ENCODE measurements at regions not wholly inside any gene's neighbourhood (a gene's known extent, or its start where the extent isn't known, plus 50 kb on each side); places are given as distances from the start of the nearest gene placed in this dataset.
"Not testable (repeated sequence)": the region's sequence is repeated elsewhere in the genome, so short reads cannot be mapped to it uniquely, and the experiment has no call there.

GRCh38 chr7:26424319-26424718, 132.7 kb downstream of the SNX10 start:
- not testable (repeated sequence) for DNase-seq (ENCODE audit: low spot score)

GRCh38 chr7:26425655-26426054, 134.0 kb downstream of the SNX10 start:
- no peak for DNase-seq (ENCODE audit: low spot score)

DNA sequence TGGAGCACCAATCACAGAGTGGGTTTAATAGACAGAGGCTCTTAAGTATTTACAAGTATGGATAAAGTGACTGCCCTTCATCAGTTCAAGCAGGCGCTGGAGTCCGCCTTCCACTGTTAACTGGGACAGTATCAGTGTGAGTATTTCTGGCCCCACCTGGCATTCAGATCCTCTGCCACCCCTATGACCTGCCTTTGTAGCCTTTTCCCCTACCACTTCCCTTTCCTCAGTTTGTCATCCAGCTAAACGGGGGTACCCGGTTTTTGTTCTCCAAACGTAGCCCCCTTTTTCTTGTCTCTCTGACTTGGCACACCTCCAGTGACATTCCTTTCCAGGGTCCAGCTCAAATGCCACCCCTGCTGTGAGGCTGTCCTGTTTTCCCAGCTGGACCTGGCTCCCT, 134.4 kb downstream of the SNX10 start:
- DNase-seq (ENCODE audit: low spot score) = no peak

GRCh38 chr7:26428571-26428970, 136.9 kb downstream of the SNX10 start:
- no peak for DNase-seq (ENCODE audit: low spot score)

- no peak for DNase-seq (ENCODE audit: low spot score)
Observed at GRCh38 chr7:26429168-26429567, 137.5 kb downstream of the SNX10 start.

GRCh38 chr7:26434974-26435373, 143.3 kb downstream of the SNX10 start:
- no peak for DNase-seq (ENCODE audit: low spot score)

DNA sequence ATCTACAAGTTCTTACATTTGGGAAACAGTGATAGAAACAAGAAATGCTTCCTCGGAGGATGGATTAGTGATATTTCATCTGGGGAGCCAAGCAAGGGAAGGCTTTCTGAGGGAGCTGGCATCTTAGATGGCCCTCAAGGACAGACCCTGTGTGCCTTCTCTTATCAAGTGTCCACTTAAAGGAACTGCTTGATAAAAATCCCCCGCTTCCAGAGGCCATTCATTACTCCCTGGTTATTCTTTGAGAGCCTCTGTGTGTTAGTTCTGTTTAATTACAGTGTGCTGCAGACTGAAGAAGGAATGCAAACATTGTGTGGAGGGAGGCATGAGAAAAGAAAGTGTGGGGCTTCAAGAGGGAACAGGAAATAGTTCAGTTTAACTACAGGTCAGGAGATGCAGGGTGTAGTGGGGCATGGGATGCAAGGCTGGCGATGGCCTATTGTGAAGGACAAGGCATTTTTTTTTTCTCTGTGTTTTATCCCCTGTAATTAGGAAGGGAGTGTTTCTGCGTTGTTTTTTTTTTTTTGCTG, 145.4 kb downstream of the SNX10 start:
- DNase-seq (ENCODE audit: low spot score) = no peak

GRCh38 chr7:26438078-26438477, 146.4 kb downstream of the SNX10 start:
- no peak for DNase-seq (ENCODE audit: low spot score)

DNA sequence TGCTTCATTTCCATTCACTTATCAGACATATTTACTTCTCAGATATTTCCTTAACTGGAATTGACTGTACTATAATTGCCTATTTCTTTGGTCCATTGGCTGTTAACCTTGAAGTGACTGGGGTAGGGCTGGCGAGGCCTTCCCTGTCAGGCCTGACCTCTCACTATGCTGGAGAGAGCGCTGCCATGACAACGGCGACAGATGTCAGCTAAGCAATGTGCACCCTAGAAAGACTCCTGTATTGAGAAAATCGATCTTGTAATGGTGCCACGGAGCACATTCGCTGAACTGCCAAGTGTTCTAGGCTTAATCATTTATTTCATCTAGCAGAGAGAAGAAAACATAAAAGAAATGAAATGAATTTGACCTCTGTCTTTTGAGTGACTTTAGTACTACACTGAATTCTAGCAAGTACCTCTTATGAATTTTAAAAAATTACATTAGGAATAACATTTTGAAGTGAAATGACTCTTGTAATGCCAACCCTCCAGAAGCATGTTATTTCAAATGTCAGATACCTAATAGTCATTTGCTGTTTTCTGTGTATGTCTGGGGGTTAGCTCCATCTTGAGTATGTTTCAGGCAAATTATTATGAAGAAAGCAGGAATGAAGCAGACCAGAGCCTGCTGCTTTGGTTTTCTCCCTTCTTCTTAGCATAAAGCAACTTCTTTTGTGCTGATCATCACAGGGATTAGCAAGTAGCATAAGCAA, 148.0 kb downstream of the SNX10 start:
- DNase-seq (ENCODE audit: low spot score) = no peak

DNA sequence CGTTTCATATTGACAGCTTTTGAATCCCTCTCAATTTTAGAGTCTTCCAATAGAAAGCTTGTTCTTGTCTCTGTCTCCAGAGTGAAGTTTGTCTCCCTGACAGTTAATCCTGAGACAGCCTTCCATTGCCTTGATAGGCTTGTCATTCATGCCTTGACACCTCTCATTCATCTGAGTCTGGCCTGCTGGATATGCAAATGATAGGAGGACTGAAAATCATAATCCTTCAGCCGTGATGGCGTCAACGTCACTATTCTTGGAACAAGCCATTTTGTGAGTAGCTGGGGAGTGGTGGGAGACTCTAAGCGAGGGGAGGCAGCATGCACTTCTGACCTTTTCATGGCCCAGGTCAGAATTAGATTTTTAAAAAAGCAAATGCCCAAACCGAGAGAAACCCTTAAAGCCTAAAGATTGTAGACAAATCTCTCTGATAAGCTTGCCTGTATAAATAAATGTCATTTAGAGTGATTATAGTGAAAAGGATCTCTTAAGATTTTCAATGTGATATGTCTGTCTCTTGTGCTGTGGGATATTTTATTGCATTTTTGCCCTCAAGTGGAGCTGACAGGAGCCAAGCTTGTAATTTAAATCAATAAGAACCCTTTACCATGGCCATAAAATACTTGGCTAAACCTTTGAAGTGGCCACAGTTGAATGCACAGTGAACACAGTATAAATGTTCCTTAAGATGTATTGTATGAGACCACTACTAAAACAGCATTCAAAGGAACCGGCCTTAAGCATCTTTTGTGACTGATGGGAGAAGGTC, 148.8 kb downstream of the SNX10 start:
- DNase-seq (ENCODE audit: low spot score) = no peak

DNA sequence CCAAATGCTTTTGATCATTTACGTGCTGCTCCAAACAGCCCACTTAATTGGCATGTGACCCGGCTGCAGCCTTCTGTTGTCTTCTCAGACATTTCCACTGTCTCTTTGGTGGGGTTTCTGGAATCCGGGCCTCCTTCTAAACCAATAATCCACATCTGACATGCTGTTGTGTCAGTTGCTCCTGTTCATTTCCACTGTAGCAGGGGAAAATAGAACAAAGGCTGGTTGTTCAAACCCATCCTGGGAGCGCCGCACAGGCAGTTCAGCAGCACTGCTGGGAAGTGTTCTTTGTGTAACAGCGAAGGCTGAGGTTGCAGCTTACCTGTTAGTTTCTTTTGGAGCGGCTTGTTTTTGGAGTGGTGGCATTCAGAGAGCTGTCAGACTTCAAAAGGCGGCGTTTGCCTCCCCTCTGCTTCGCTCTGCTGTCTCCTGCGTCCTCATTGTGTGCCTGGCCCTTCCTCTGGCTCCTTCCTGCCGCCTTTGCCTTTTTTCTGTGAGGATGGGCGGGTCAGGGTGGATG, 149.4 kb downstream of the SNX10 start:
- DNase-seq (ENCODE audit: low spot score) = no peak

GRCh38 chr7:26441611-26442277, 150.1 kb downstream of the SNX10 start:
- DNase-seq (ENCODE audit: low spot score) = no peak

- no peak for DNase-seq (ENCODE audit: low spot score)
Observed at GRCh38 chr7:26443006-26443405, 151.3 kb downstream of the SNX10 start.

- no peak for DNase-seq (ENCODE audit: low spot score)
Observed at GRCh38 chr7:26443751-26444150, 152.1 kb downstream of the SNX10 start.

GRCh38 chr7:26444555-26444954, 152.9 kb downstream of the SNX10 start:
- DNase-seq (ENCODE audit: low spot score) = no peak

DNA sequence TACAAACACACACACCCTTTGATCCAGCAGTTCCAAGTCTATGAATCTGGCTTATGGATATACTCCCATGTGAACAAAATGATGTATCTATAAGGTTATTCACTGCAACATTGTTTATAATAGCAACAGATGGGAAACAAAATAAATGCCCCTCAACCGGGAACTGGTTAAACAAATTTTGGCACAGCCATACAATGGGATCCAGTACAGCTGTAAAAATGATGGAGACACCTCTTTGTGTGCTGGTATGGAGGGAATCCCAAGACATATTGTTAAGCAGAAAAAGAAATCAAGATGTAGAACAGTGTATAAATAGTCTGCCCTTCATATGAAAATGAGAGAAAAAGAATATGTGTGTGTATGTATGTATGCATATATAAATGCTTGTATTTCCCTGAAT, 155.5 kb downstream of the SNX10 start:
- no peak for DNase-seq (ENCODE audit: low spot score)

- DNase-seq (ENCODE audit: low spot score) = no peak
Observed at GRCh38 chr7:26449175-26450165, 157.8 kb downstream of the SNX10 start.

DNA sequence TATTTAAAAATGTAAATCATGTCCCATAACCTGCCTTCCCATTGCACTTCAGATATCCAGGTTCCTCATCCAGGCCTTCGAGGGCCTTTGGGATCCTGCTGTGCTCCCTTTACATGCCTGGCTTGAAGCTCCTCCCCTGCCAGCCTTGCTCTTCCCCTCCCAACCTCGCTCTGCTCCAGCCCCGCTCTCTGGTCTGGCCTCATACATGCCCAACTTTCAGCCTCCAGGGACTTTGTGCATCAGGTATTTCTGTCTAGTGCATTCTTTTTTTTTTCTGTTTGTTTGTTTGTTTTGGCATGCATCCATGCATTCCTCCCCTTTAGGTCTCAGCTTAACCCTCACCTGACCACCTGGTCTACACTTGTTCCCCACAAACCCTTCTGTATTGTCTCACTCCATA, 160.3 kb downstream of the SNX10 start:
- no peak for DNase-seq (ENCODE audit: low spot score)

DNA sequence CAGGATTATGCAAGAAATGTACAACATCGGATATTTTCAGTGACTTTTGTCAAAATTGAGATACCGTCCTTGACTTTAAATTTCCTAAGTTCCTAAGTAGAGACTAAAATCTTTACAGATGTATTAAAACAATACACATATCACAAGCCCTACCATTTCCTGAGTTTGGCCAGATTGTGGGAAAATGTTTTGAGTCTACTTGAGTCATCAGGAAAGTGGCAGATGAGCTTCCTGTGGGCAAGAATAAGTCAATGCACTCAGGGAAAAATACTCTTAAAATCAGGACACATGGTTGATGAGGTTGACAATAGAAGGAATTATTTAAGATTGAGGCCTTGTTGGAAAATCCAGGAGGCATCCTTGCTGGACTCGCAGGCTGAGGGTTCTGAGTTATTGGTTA, 162.5 kb downstream of the SNX10 start:
- DNase-seq (ENCODE audit: low spot score) = no peak

DNA sequence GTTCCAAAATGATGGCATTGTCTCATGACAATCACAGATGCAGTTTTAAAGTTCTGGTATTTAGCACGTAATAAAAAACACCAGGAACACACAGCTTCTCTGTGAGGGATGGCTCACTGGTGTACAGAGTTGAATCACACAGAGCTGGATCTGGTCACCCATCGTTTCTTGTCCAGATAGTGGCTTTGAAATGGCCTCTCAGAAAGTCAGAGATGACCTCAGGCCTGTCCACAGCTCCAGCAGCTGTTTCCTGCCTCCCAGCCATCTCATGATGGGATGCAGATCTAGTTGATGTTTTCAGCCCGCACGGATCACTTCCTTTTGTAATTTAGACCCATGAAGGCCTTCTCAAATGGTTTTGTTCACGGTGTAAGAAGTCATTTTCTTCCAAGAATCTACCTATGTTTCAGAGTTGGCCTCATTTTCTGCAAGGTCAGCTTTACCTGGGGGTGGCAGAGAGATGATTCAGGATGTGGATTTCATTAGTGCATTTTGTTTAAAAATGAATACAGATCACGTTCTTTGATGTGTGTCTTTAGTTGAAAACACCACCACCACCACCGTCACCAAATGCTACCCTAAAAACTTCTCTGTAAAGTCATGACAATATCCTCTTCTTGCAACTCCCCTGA, 166.2 kb downstream of the SNX10 start:
- DNase-seq (ENCODE audit: low spot score) = no peak

Measured in activated CD4-positive, alpha-beta T cell treated with anti-CD3 and anti-CD28 coated beads, Interleukin-2, Interleukin-4, amounts not matched to agents 100 ng/mL and 50 ng/mL, durations not matched to agents 16 hours and 8 hours (primary cell).